GM10248 (cell line): ENCODE measurements at regions not wholly inside any gene's neighbourhood (a gene's known extent, or its start where the extent isn't known, plus 50 kb on each side); places are given as distances from the start of the nearest gene placed in this dataset.

Experiments used
- CTCF ChIA-PET: fragments of 300-600 bp; sonication (Branson Sonifier 250); formaldehyde crosslinking; extraction: SDS; loops from one replicate; lab custom pipeline; 2021; ENCODE audit warnings: antibody characterized with exemption; lab: Yijun Ruan, JAX
- POLR2A ChIA-PET: fragments of 350-650 bp; sonication (Branson Sonifier 250); formaldehyde crosslinking; extraction: SDS; loops from one replicate; lab custom pipeline; 2020; ENCODE audit warnings: antibody characterized with exemption; lab: Yijun Ruan, JAX
- DNase-seq: peaks from one replicate; pipeline ENCODE4 v3.0.0; 2012; ENCODE audit errors: extremely low spot score
- TF ChIP-seq, protein P1 (sequence below): IDR thresholded peaks from 2 replicates; pipeline ENCODE4 v1.5.1; 2012; ENCODE audit warnings: mild to moderate bottlenecking, low read depth; ENCODE audit errors: extremely low read depth, missing control alignments, control extremely low read depth

DNA sequence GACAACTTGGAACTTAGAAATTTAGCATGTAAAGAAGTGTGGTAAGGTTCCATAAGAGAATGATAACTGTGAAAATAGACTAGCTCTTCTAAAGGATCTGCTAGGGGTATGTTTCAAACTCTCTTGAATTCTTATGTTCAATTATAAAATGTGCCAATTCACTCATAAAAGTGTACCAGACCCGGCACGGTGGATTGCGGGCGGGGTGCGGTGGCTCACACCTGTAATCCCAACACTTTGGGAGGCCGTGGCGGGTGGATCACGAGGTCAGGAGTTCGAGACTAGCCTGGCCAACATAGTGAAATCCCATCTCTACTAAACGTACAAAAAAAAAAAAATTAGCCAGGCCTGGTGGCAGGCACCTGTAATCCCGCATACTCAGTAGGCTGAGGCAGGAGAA is 105.4 kb upstream of the CAV2 start:
- POLR2A ChIA-PET = no interaction called here
- TF ChIP-seq, protein P1, sequence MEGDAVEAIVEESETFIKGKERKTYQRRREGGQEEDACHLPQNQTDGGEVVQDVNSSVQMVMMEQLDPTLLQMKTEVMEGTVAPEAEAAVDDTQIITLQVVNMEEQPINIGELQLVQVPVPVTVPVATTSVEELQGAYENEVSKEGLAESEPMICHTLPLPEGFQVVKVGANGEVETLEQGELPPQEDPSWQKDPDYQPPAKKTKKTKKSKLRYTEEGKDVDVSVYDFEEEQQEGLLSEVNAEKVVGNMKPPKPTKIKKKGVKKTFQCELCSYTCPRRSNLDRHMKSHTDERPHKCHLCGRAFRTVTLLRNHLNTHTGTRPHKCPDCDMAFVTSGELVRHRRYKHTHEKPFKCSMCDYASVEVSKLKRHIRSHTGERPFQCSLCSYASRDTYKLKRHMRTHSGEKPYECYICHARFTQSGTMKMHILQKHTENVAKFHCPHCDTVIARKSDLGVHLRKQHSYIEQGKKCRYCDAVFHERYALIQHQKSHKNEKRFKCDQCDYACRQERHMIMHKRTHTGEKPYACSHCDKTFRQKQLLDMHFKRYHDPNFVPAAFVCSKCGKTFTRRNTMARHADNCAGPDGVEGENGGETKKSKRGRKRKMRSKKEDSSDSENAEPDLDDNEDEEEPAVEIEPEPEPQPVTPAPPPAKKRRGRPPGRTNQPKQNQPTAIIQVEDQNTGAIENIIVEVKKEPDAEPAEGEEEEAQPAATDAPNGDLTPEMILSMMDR = no peak
- CTCF ChIA-PET = no interaction called here
- no peak for DNase-seq

DNA sequence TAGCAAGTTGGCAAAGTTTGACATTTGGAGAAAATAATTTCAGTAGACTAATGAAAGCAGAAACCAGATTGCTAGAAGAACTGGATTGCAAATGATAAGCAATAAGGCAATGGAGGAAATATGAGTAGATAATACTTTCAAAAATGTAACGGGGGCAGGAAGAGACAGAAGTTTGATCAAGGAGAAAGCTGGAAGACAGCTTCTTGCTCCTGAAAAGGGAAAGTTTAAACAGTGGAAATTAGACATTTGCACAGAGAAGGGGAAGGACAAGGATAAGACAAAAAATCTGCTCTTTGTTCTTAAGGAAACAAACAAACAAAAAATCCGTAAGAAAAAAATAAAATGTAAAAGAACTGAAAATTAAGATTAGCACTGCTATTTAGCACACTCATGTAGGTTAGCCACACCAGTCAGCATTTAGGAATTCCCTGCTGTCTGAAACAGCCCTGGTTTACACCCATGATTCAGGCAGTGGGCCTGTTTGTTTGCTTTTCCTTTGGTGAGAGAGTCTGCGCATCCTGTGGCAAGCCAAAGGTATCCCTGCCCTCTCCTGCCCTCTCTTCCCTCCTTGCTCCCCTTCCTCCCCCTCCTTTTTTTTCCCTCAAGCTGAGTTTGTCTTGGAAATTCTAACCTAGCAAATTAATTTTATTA is 104.3 kb upstream of the CAV2 start:
- no peak for DNase-seq
- POLR2A ChIA-PET = no interaction called here
- CTCF ChIA-PET = interaction anchor here (1.0 kb wide), 1 partner anchor 11 kb away, joined by 3 read pairs; no protein-coding TSS in a partner anchor
- TF ChIP-seq, protein P1 = no peak

DNA sequence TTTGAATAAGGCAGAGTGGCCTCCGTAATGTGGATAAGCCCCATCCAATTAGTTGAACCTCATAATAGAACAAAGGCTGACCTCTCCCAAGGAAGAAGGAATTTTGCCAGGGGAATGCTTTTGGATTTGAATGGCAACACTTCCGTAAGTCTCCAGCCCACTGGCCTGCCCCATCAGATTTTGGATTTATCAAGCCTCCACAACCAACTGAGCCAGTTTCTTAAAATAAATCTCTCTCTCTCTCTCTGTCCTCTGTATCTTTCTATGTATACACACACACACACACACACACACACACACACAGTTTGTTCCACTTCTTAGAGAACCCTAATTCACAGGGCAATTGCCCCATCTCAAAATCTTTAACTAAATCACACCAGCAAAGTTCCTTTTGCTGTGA is 100.9 kb upstream of the CAV2 start:
- ChIA-PET POLR2A (no interaction called here), CTCF (no interaction called here)
- DNase-seq = no peak
- TF ChIP-seq, protein P1 = no peak

DNA sequence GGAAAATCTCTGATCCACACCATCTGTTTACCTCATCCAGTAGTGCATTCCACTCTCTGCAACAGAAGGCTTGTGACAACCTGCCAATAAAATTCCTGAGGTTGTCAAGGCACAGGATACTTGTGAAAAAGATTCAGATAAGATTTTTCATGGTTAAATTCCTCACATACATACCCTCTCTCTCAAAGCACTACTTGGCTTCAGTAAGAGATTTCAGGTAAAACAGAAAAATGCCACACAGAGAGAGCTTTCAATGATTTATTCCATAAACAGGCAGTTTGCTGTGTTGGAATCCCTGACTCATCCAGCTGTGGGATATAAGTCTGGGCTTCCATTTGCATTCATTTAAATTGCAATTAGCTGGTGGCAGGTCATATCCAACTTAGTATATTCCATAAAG is 99.7 kb upstream of the CAV2 start:
- no peak for DNase-seq
- ChIA-PET POLR2A (no interaction called here), CTCF (no interaction called here)
- TF ChIP-seq, protein P1 = no peak

DNA sequence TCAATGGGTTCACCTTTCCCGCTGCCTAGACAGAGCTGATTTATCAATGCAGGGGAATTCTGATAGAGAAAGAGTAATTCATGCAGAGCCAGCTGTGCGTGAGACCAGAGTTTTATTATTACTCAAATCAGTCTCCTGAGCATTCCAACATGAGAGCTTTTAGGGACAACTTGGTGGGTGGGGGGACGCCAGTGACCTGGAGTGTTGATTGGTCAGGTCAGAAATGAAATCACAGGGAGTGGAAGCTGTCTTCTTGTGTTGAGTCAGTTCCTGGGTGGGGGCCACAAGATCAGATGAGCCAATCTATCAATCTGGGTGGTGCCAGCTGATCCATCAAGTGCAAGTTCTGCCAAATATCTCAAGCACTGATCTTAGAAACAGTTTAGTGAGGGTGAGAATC is 99.0 kb upstream of the CAV2 start:
- CTCF ChIA-PET = no interaction called here
- TF ChIP-seq, protein P1 = no peak
- POLR2A ChIA-PET = no interaction called here
- no peak for DNase-seq

DNA sequence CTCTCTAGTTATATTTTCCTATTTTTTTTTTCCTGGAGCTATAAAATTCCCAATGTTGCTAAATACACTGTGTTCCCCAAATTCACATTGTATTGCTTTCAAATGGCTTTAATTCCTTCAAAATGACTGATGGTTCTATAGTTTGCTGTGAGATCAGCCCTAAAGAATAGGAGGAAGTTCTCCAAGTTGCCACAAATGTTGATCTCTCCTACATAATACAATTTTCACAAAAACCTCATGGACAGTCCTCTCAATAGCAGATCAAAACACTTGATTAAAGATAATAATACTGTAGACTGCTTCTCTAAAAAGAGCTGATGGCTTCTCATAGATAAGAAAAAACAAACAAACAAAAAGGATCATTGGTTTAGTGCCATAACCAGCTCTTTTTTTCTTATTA is 97.8 kb upstream of the CAV2 start:
- DNase-seq = no peak
- ChIA-PET POLR2A (no interaction called here), CTCF (no interaction called here)
- TF ChIP-seq, protein P1 = no peak
